Liver (tissue), 8 donors: ENCODE measurements at regions not wholly inside any gene's neighbourhood (a gene's known extent, or its start where the extent isn't known, plus 50 kb on each side); places are given as distances from the start of the nearest gene placed in this dataset.

ENCODE experiments used
- DNase-seq: peaks from one replicate; pipeline ENCODE4 v3.0.0-alpha.2; 2017; ENCODE audit warnings: low spot score
- H3K27ac ChIP-seq, 2 donors: one replicate each; pipeline ENCODE4 v1.7.0; 2013; ENCODE audit warnings: inconsistent platforms in 2 of 2, low read length in 2 of 2, control low read depth in 1 of 2, low read depth in 1 of 2, mild to moderate bottlenecking in 1 of 2
- H3K27me3 ChIP-seq, 4 donors: one replicate each; pipeline versions ENCODE4 v1.6.1 to v1.7.0; 2013; ENCODE audit warnings: low read length in 3 of 4, inconsistent platforms in 1 of 4, mild to moderate bottlenecking in 1 of 4, moderate library complexity in 1 of 4; ENCODE audit not compliant: control insufficient read depth in 4 of 4, insufficient read depth in 4 of 4
- H3K36me3 ChIP-seq, 4 donors: one replicate each; pipeline versions ENCODE4 v1.6.1 to v1.7.0; 2013; ENCODE audit warnings: low read length in 3 of 4, mild to moderate bottlenecking in 3 of 4, low read depth in 1 of 4, moderate library complexity in 1 of 4; ENCODE audit not compliant: control insufficient read depth in 4 of 4, insufficient read depth in 3 of 4
- H3K4me1 ChIP-seq, 4 donors: one replicate each; pipeline versions ENCODE4 v1.6.1 to v1.7.0; 2013; ENCODE audit warnings: low read length in 3 of 4, mild to moderate bottlenecking in 3 of 4, moderate library complexity in 1 of 4; ENCODE audit not compliant: control insufficient read depth in 4 of 4, insufficient read depth in 4 of 4
- H3K4me3 ChIP-seq, 3 donors: one replicate each; pipeline versions ENCODE4 v1.6.1 to v1.7.0; 2013; ENCODE audit warnings: low read length in 3 of 3, control low read depth in 1 of 3, low read depth in 1 of 3, mild to moderate bottlenecking in 1 of 3
- H3K9ac ChIP-seq, 2 donors: one replicate each; pipeline ENCODE4 v1.7.0; 2013; ENCODE audit warnings: low read length in 2 of 2, mild to moderate bottlenecking in 2 of 2, moderate library complexity in 2 of 2, control low read depth in 1 of 2, low read depth in 1 of 2
- H3K9me3 ChIP-seq, 4 donors: one replicate each; pipeline versions ENCODE4 v1.6.1 to v1.7.0; 2013; ENCODE audit warnings: low read length in 3 of 4; ENCODE audit not compliant: control insufficient read depth in 4 of 4
- EGR1 ChIP-seq, 2 donors: IDR thresholded peaks; 2 replicates each; pipeline ENCODE4 v1.6.1; 2016 to 2018; ENCODE audit warnings: antibody characterized with exemption in 2 of 2, low read depth in 2 of 2
- FOXA1 ChIP-seq: IDR thresholded peaks from 2 replicates; pipeline ENCODE4 v1.6.1; 2016; ENCODE audit warnings: antibody characterized with exemption
- FOXA2 ChIP-seq: IDR thresholded peaks from 2 replicates; pipeline ENCODE4 v1.6.1; 2016; ENCODE audit warnings: antibody characterized with exemption
- GABPA ChIP-seq, 2 donors: IDR thresholded peaks in 1 of 2; conservative IDR thresholded peaks in 1 of 2; 2 replicates each; pipeline ENCODE4 v1.6.1; 2016; ENCODE audit warnings: antibody characterized with exemption in 2 of 2, mild to moderate bottlenecking in 1 of 2, moderate library complexity in 1 of 2
- HNF4G ChIP-seq: IDR thresholded peaks from 2 replicates; pipeline ENCODE4 v1.6.1; 2016; ENCODE audit warnings: antibody characterized with exemption
- JUND ChIP-seq, 2 donors: IDR thresholded peaks; 2 replicates each; pipeline ENCODE4 v1.6.1; 2016; ENCODE audit warnings: antibody characterized with exemption in 2 of 2
- RAD21 ChIP-seq, 2 donors: IDR thresholded peaks; 2 replicates each; pipeline ENCODE4 v1.6.1; 2016; ENCODE audit warnings: antibody characterized with exemption in 2 of 2, mild to moderate bottlenecking in 2 of 2
- SP1 ChIP-seq: IDR thresholded peaks from 2 replicates; pipeline ENCODE4 v1.6.1; 2018; ENCODE audit warnings: antibody characterized with exemption, mild to moderate bottlenecking
- TAF1 ChIP-seq: conservative IDR thresholded peaks from 2 replicates; pipeline ENCODE4 v1.6.1; 2016; ENCODE audit warnings: antibody characterized with exemption, mild to moderate bottlenecking
- YY1 ChIP-seq: IDR thresholded peaks from 2 replicates; pipeline ENCODE4 v1.6.1; 2016; ENCODE audit warnings: antibody characterized with exemption, mild to moderate bottlenecking
- WGBS: extraction: QIAGEN DNeasy Blood & Tissue Kit; methylation state at CpG from one replicate; pipeline ENCODE4 v1.1.7; 2013; 5-methylcytosine and 5-hydroxymethylcytosine counted together
- TF ChIP-seq, protein P1 (sequence below): IDR thresholded peaks from 2 replicates; pipeline ENCODE4 v1.6.1; 2016; ENCODE audit warnings: antibody characterized with exemption
- TF ChIP-seq, protein P2 (sequence below): fragments of 150-350 bp; IDR thresholded peaks from 2 replicates; pipeline ENCODE4 v1.5.1; 2017; ENCODE audit warnings: improper control_type of control experiment, low read depth, low read length; ENCODE audit not compliant: missing input control
- TF ChIP-seq, protein P3 (sequence below): IDR thresholded peaks from 2 replicates; pipeline ENCODE4 v1.6.1; 2016; ENCODE audit warnings: antibody characterized with exemption
- TF ChIP-seq, protein P4 (sequence below): IDR thresholded peaks from 2 replicates; pipeline ENCODE4 v1.6.1; 2016; ENCODE audit warnings: antibody characterized with exemption, mild to moderate bottlenecking
- TF ChIP-seq, protein P5 (sequence below): IDR thresholded peaks from 2 replicates; pipeline ENCODE4 v1.6.1; 2016; ENCODE audit warnings: antibody characterized with exemption
- donor health status: healthy.
- donor health status: healthy.
- donor health status: healthy.
- donor health status: healthy.
- donor health status: healthy.

DNA sequence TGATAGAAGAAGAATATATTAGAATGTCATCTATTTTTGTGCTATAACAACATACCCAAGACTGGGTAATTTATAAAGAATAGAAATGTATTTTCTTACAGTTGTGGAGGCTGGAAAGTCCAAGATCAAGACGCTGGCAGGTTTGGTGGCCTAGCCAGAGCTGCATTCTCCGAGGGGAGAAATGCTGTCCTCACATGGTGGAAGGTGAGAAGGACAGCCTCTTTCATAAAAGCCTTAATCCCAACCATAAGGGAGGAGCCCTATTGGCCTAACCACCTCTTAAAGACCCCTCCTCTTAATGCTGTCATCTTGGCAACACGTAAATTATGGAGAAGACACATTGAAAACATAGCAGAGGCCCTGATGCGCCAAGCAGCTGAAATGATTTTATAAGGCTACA is 60.1 kb upstream of the KAZN start:
- Histone ChIP-seq H3K9ac (no peak overlapping the region), H3K4me3 (no peak overlapping the region), H3K4me1 (no peaks in the 10 kb centered on the region), H3K36me3 (no peaks in the 10 kb centered on the region), H3K9me3 (peaks cover 0 to 10% (median 0%) of the 10 kb centered on the region in 4 donors), H3K27me3 (peaks cover 0 to 17% (median under 1%) of the 10 kb centered on the region in 4 donors), H3K27ac (no peak overlapping the region)
- DNase-seq, result no peak
- WGBS, result 88% methylated on average over 4 of the region's 4 CpGs
- TF ChIP-seq JUND (IDR thresholded peaks at IDR 0.05) (no peak), SP1 (no peak), RAD21 (IDR thresholded peaks at IDR 0.05) (no peak), TAF1 (no peak), YY1 (no peak), GABPA (IDR thresholded peaks at IDR 0.05 in 1 of 2, conservative IDR thresholded peaks at IDR 0.05 in 1 of 2) (no peak), EGR1 (IDR thresholded peaks at IDR 0.05; ENCODE audit: low read depth in 2 of 2) (no peak)
- TF ChIP-seq, protein P1, sequence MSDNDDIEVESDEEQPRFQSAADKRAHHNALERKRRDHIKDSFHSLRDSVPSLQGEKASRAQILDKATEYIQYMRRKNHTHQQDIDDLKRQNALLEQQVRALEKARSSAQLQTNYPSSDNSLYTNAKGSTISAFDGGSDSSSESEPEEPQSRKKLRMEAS, result no peak
- TF ChIP-seq, protein P2, sequence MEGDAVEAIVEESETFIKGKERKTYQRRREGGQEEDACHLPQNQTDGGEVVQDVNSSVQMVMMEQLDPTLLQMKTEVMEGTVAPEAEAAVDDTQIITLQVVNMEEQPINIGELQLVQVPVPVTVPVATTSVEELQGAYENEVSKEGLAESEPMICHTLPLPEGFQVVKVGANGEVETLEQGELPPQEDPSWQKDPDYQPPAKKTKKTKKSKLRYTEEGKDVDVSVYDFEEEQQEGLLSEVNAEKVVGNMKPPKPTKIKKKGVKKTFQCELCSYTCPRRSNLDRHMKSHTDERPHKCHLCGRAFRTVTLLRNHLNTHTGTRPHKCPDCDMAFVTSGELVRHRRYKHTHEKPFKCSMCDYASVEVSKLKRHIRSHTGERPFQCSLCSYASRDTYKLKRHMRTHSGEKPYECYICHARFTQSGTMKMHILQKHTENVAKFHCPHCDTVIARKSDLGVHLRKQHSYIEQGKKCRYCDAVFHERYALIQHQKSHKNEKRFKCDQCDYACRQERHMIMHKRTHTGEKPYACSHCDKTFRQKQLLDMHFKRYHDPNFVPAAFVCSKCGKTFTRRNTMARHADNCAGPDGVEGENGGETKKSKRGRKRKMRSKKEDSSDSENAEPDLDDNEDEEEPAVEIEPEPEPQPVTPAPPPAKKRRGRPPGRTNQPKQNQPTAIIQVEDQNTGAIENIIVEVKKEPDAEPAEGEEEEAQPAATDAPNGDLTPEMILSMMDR, result no peak
- TF ChIP-seq, protein P3, sequence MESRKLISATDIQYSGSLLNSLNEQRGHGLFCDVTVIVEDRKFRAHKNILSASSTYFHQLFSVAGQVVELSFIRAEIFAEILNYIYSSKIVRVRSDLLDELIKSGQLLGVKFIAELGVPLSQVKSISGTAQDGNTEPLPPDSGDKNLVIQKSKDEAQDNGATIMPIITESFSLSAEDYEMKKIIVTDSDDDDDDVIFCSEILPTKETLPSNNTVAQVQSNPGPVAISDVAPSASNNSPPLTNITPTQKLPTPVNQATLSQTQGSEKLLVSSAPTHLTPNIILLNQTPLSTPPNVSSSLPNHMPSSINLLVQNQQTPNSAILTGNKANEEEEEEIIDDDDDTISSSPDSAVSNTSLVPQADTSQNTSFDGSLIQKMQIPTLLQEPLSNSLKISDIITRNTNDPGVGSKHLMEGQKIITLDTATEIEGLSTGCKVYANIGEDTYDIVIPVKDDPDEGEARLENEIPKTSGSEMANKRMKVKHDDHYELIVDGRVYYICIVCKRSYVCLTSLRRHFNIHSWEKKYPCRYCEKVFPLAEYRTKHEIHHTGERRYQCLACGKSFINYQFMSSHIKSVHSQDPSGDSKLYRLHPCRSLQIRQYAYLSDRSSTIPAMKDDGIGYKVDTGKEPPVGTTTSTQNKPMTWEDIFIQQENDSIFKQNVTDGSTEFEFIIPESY, result no peak
- TF ChIP-seq, protein P4, sequence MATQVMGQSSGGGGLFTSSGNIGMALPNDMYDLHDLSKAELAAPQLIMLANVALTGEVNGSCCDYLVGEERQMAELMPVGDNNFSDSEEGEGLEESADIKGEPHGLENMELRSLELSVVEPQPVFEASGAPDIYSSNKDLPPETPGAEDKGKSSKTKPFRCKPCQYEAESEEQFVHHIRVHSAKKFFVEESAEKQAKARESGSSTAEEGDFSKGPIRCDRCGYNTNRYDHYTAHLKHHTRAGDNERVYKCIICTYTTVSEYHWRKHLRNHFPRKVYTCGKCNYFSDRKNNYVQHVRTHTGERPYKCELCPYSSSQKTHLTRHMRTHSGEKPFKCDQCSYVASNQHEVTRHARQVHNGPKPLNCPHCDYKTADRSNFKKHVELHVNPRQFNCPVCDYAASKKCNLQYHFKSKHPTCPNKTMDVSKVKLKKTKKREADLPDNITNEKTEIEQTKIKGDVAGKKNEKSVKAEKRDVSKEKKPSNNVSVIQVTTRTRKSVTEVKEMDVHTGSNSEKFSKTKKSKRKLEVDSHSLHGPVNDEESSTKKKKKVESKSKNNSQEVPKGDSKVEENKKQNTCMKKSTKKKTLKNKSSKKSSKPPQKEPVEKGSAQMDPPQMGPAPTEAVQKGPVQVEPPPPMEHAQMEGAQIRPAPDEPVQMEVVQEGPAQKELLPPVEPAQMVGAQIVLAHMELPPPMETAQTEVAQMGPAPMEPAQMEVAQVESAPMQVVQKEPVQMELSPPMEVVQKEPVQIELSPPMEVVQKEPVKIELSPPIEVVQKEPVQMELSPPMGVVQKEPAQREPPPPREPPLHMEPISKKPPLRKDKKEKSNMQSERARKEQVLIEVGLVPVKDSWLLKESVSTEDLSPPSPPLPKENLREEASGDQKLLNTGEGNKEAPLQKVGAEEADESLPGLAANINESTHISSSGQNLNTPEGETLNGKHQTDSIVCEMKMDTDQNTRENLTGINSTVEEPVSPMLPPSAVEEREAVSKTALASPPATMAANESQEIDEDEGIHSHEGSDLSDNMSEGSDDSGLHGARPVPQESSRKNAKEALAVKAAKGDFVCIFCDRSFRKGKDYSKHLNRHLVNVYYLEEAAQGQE, result no peak
- TF ChIP-seq, protein P5, sequence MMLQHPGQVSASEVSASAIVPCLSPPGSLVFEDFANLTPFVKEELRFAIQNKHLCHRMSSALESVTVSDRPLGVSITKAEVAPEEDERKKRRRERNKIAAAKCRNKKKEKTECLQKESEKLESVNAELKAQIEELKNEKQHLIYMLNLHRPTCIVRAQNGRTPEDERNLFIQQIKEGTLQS, result no peak

DNA sequence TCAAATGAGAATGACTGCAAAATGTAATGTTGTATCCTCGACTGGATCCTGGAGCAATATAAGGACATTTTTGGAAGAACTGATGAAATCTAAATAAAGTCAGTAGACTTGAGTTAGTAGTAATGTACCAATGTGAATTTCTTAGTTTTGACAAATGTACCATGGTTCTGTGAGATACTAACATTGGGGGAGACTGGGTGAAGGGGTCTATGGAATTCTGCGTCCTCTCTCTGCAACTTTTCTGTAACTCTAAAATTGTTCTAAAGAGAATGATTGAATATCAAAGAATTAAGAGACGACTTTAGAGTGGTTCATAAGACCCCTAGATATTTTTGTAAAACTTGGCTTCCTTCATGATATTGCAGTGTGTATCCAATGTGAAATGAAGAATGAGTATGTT is 59.2 kb upstream of the KAZN start:
- H3K36me3 ChIP-seq, result no peaks in the 10 kb centered on the region
- H3K9ac ChIP-seq, result no peak overlapping the region
- DNase-seq, result no peak
- no peaks in the 10 kb centered on the region for H3K4me1 ChIP-seq
- peaks cover 0 to 17% (median 0%) of the 10 kb centered on the region in 4 donors for H3K27me3 ChIP-seq
- H3K9me3 ChIP-seq, result peaks cover 0 to 10% (median 0%) of the 10 kb centered on the region in 4 donors
- 88% methylated on average over 3 of the region's 3 CpGs for WGBS
- H3K4me3 ChIP-seq, result no peak overlapping the region
- no peak overlapping the region for H3K27ac ChIP-seq
- TF ChIP-seq, protein P3, result no peak
- TF ChIP-seq SP1 (no peak), RAD21 (IDR thresholded peaks at IDR 0.05) (no peak), EGR1 (IDR thresholded peaks at IDR 0.05; ENCODE audit: low read depth in 2 of 2) (no peak), FOXA2 (no peak), YY1 (no peak), HNF4G (no peak), JUND (IDR thresholded peaks at IDR 0.05) (no peak), FOXA1 (no peak), TAF1 (no peak)
- TF ChIP-seq, protein P4, result no peak
- TF ChIP-seq, protein P2, result no peak
